ENCODE measurements at regions not wholly inside any gene's neighbourhood (a gene's known extent, or its start where the extent isn't known, plus 50 kb on each side); places are given as distances from the start of the nearest gene placed in this dataset.
"Not testable (repeated sequence)": the region's sequence is repeated elsewhere in the genome, so short reads cannot be mapped to it uniquely, and the experiment has no call there.

DNA sequence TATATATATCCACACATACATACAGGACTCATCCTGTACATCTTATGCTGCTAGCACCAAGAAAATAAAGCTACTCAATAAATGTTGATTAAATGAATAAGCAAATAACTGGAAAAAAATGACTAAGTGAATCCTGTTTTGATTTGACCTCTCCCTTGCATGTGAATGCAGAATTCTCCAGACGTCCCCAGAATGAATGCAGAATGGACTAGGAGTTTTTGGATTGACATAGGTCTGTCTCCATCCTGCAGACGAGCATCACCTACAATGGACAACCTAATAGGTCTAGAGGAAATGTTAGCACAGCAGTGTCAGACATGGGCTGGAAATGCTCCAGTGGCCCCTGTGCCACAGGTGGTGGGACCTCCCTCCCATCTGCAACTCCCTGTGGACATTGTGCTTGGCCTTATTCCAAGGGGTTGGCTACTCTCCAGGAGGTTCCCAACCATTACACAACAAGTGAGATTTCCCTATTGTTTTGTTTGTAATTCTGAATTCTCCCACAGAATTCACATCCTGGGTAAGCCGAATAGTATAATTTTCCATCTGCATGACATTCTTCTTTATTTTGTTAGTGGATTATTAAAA lies 337.3 kb upstream of the NBPF12 start:
- H3K4me1 ChIP-seq; intact Hi-C loops (cut with DNase I); H3K9me3 ChIP-seq; DNase-seq; H3K36me3 ChIP-seq; H3K27ac ChIP-seq; H3K4me3 ChIP-seq (replicated peaks in 1 of 3); H3K27me3 ChIP-seq: not testable (repeated sequence)
- WGBS, 2 donors: 0 to 32% methylated on average over 1 to 2 of the region's 3 CpGs

GRCh38 chr1:146599906-146600305 lies 338.2 kb upstream of the NBPF12 start:
- H3K9me3 ChIP-seq; H3K27me3 ChIP-seq; intact Hi-C loops (cut with DNase I); DNase-seq; H3K27ac ChIP-seq; H3K4me3 ChIP-seq (replicated peaks in 1 of 3); H3K4me1 ChIP-seq; H3K36me3 ChIP-seq: not testable (repeated sequence)
- 96% methylated on average over 1 of the region's 3 CpGs for WGBS, 2 donors

GRCh38 chr1:146581229-146581628 lies 352.4 kb upstream of the NOTCH2NLA start:
- H3K4me1 ChIP-seq; intact Hi-C loops (cut with DNase I); H3K4me3 ChIP-seq (replicated peaks in 1 of 3); H3K9me3 ChIP-seq; DNase-seq; H3K27ac ChIP-seq; H3K27me3 ChIP-seq; H3K36me3 ChIP-seq: not testable (repeated sequence)
- WGBS, 2 donors: 100% methylated on average over 1 of the region's 1 CpG

DNA sequence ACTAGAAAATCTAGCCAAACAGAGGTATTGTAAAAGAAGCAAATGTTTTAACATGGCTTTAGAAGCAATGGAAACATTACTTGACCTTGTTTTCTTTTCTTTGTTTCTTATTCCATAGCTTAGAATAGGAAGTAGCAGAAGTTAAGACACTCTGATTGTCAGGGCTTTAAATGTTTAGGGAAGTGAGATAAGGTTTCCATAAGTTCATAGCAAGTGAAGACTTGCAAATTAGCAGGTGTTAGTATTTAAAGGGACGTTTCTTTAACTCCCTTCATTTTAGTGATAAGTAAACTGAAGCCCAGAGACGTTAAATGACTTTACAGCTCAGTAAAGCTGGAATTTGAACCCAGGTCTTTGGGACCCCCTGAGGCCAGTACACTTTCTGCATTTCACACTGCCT lies 338.7 kb upstream of the NOTCH2NLA start:
- not testable (repeated sequence) for H3K4me1 ChIP-seq; H3K4me3 ChIP-seq (replicated peaks in 1 of 3)
- WGBS, 2 donors: 75% methylated on average over 1 of the region's 2 CpGs; no CpG with 5 or more reads in 1 of the 2 donors

DNA sequence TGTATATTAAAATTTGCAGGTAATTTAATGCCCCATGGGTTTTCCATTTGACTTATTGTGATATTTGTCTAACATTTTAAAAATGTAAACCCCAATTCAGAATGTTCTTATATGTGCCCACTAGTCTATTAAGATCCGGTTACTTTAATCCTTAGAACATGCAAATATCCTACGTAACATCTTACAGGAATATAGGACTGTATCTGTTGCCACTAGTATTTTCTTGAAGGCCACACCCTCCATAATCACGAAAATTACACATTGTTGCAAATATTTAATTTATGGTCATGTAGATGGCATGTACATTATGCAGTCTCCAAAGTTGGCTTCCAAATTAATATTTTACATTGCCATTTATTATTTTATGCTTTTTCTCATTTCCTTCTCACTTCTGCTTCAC lies 329.2 kb upstream of the NOTCH2NLA start:
- H3K27ac ChIP-seq; DNase-seq; H3K4me1 ChIP-seq; H3K36me3 ChIP-seq; H3K4me3 ChIP-seq (replicated peaks in 1 of 3); intact Hi-C loops (cut with DNase I); H3K27me3 ChIP-seq; H3K9me3 ChIP-seq: not testable (repeated sequence)
- 100% methylated on average over 1 of the region's 3 CpGs; no CpG with 5 or more reads in 1 of the 2 donors for WGBS, 2 donors

More for the DNA sequence above, 338.7 kb upstream of the NOTCH2NLA start:
- H3K27me3 ChIP-seq; intact Hi-C loops (cut with DNase I); H3K36me3 ChIP-seq; H3K27ac ChIP-seq; DNase-seq; H3K9me3 ChIP-seq: not testable (repeated sequence)

DNA sequence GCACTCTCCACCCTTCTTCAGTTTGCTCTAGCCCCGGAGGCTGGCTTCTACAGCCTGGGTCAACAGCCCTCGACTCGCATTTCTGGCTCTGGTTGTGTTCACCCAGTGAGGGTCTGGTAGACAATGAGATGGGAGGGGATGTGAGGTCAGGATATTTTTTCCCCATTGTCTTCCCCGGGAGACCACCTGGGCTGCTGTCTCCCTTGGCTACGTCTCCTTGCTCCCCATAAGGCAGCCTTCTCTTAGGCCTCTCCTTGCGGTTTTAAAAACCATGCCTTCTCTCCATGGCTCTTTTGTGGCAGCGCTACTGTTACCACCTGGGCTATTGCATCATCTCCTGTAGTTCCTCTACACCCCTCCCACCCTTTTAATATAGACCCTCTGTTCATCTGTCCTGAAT lies 327.6 kb upstream of the NOTCH2NLA start:
- H3K9me3 ChIP-seq; H3K4me1 ChIP-seq; intact Hi-C loops (cut with DNase I); H3K36me3 ChIP-seq; H3K4me3 ChIP-seq (replicated peaks in 1 of 3); DNase-seq; H3K27me3 ChIP-seq; H3K27ac ChIP-seq: not testable (repeated sequence)
- WGBS, 2 donors: 40 to 71% methylated on average over 1 to 3 of the region's 7 CpGs

- intact Hi-C loops (cut with DNase I): not testable (repeated sequence)
- WGBS, 2 donors: 87 to 93% methylated on average over 3 of the region's 3 CpGs
Observed at GRCh38 chr1:146552414-146552813, 323.6 kb upstream of the NOTCH2NLA start.

DNA sequence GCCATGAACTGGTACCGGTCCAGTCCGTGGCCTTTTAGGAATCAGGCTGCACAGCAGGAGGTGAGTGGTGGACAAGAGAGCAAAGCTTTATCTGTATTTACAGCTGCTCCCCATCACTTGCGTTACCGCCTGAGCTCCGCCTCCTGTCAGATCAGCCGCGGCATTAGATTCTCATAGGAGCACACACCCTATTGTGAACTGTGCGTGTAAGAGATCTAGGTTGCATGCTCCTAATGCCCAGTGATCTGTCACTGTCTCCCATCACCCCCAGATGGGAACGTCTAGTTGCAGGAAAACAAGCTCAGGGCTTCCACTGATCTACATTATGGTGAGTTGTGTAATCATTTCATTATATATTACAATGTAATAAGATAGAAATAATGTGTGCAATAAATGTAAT lies 319.9 kb upstream of the NOTCH2NLA start:
- not testable (repeated sequence) for H3K27me3 ChIP-seq

More at GRCh38 chr1:146552414-146552813, 323.6 kb upstream of the NOTCH2NLA start:
- not testable (repeated sequence) for H3K4me1 ChIP-seq; H3K27ac ChIP-seq; H3K36me3 ChIP-seq; DNase-seq; H3K9me3 ChIP-seq; H3K27me3 ChIP-seq; H3K4me3 ChIP-seq (replicated peaks in 1 of 3)

GRCh38 chr1:146546189-146546588 lies 317.4 kb upstream of the NOTCH2NLA start:
- 100% methylated on average over 1 of the region's 1 CpG for WGBS, 2 donors
- H3K27me3 ChIP-seq, H3K27ac ChIP-seq: not testable (repeated sequence)

More for the DNA sequence above, 319.9 kb upstream of the NOTCH2NLA start:
- H3K36me3 ChIP-seq; DNase-seq; H3K4me1 ChIP-seq; H3K27ac ChIP-seq; H3K9me3 ChIP-seq; intact Hi-C loops (cut with DNase I); H3K4me3 ChIP-seq (replicated peaks in 1 of 3): not testable (repeated sequence)
- 97 to 98% methylated on average over 4 to 5 of the region's 9 CpGs for WGBS, 2 donors

DNA sequence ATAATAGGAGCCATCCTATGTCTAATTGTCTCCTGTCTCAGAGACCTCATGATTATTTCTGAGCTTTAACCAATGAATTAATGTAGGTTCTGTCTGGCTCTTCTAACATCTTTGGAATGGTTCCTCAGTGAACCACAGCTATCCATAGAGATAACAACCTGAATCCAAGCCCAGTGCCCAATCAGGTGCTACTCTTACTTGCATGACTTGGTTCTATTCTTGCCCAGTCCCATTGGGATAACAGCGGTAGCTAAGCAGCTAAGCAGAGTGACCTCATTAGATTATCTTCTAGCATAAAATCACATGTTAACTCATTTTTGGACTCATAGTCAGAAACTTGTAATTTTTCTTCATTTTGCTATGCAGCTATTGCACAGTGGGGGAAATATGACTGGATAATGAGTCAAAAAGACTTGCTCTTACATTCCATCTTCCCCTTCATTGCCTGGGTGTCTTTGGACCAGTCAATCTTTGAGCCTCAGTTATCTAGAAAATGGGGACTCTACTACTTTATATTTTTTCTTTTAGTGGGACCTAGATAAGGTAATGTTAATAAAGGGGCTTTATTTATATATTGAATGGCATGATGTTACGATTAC lies 309.1 kb upstream of the NOTCH2NLA start:
- H3K4me1 ChIP-seq; H3K27ac ChIP-seq; H3K27me3 ChIP-seq; H3K4me3 ChIP-seq (replicated peaks in 1 of 3); DNase-seq; intact Hi-C loops (cut with DNase I); H3K9me3 ChIP-seq; H3K36me3 ChIP-seq: not testable (repeated sequence)
- WGBS, 2 donors: 96 to 100% methylated on average over 1 of the region's 2 CpGs

More at GRCh38 chr1:146546189-146546588, 317.4 kb upstream of the NOTCH2NLA start:
- H3K9me3 ChIP-seq; H3K36me3 ChIP-seq; H3K4me1 ChIP-seq; DNase-seq; H3K4me3 ChIP-seq (replicated peaks in 1 of 3); intact Hi-C loops (cut with DNase I): not testable (repeated sequence)

GRCh38 chr1:146536028-146536427 lies 307.2 kb upstream of the NOTCH2NLA start:
- intact Hi-C loops (cut with DNase I); H3K27ac ChIP-seq; H3K4me3 ChIP-seq (replicated peaks in 1 of 3); H3K27me3 ChIP-seq; H3K4me1 ChIP-seq; H3K9me3 ChIP-seq; H3K36me3 ChIP-seq; DNase-seq: not testable (repeated sequence)
- WGBS, 2 donors: no CpG with 5 or more reads among the region's 1 CpG

DNA sequence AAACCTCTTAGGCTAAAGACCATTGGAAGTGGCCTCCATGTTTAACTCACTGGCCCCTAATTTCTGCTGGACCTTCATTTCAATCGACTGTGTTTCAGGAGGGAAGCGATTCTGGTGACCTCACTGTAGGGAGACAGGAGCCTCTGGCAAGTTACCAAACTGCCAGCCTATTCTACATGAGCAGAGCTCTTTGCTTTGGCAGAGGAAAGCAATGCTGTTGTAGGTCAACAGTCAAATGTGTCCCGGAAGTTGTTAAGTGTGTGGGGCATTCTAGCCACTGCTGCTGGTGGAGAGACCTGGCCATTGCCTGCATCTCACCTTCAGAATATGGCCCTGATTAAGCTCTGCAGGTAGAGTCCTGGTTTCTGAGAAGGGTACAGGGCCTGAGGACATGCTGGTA lies 306.8 kb upstream of the NOTCH2NLA start:
- H3K36me3 ChIP-seq; H3K4me3 ChIP-seq (replicated peaks in 1 of 3); H3K4me1 ChIP-seq; DNase-seq; H3K27ac ChIP-seq; H3K27me3 ChIP-seq; intact Hi-C loops (cut with DNase I); H3K9me3 ChIP-seq: not testable (repeated sequence)
- no CpG with 5 or more reads among the region's 3 CpGs for WGBS, 2 donors

DNA sequence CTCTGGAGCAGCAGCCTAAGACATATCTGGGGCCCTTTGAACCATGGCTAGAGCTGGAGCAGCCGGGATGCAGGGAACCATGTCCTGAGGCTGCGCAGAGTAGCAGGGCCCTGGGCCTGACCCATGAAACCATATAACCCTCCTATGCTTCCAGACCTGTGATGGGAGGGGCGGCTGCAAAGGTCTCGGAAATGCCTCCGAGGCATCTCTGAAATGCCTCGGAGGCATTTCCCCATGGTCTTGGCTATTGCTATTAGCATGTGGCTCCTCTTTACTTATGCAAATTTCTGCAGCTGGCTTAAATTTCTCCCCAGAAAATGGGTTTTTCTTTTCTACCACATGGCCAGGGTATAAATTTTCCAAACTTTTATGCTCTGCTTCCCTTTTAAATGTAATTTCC lies 302.1 kb upstream of the NOTCH2NLA start:
- H3K9me3 ChIP-seq; H3K4me3 ChIP-seq (replicated peaks in 1 of 3); H3K27me3 ChIP-seq; H3K36me3 ChIP-seq; H3K4me1 ChIP-seq; H3K27ac ChIP-seq; intact Hi-C loops (cut with DNase I); DNase-seq: not testable (repeated sequence)
- no CpG with 5 or more reads among the region's 6 CpGs for WGBS, 2 donors
